IMR-90 (cell line): ENCODE measurements at regions not wholly inside any gene's neighbourhood (a gene's known extent, or its start where the extent isn't known, plus 50 kb on each side); places are given as distances from the start of the nearest gene placed in this dataset.

Experiments
- ATAC-seq: fragments of 200-7000 bp; cut with Tn5 transposase; 2 replicates; pipeline ENCODE4 v1.9.1; 2020; ENCODE audit warnings: low read depth, mild to moderate bottlenecking, moderate library complexity
- BruUV-seq: library from RNA; stranded (reverse); fragments of 400-500 nt; replicated peaks from 2 replicates; lab custom pipeline; 2021; lab: Mats Ljungman, UMichigan
- CTCF ChIA-PET: fragments of 300-600 bp; formaldehyde crosslinking; extraction: SDS; loops from one replicate; lab custom pipeline; 2021; ENCODE audit warnings: antibody characterized with exemption; lab: Yijun Ruan, JAX
- POLR2A ChIA-PET: fragments of 300-600 bp; sonication (Branson Sonifier 250); formaldehyde crosslinking; loops from one replicate; lab custom pipeline; 2022; ENCODE audit warnings: antibody characterized with exemption; ENCODE audit not compliant: unreplicated experiment; lab: Charles Lee
- DNase-seq: peaks from one replicate; pipeline ENCODE4 v3.0.0; 2013
- H2AFZ ChIP-seq: replicated peaks from 2 replicates; pipeline ENCODE3; 2013; ENCODE audit warnings: low read length, mild to moderate bottlenecking; ENCODE audit not compliant: poor library complexity
- H2AK5ac ChIP-seq: 2 replicates; pipeline ENCODE4 v1.6.1; 2013; ENCODE audit warnings: low read depth, low read length, inconsistent platforms
- H2AK9ac ChIP-seq: replicated peaks from 2 replicates; pipeline ENCODE3; 2013; ENCODE audit warnings: mild to moderate bottlenecking, low read depth, low read length, moderate library complexity; ENCODE audit not compliant: poor library complexity
- H2BK120ac ChIP-seq: 2 replicates; pipeline ENCODE4 v1.6.1; 2013; ENCODE audit warnings: low read depth, low read length, inconsistent platforms
- H2BK15ac ChIP-seq: 3 replicates; pipeline ENCODE4 v1.6.1; 2013; ENCODE audit warnings: low read depth, low read length, inconsistent platforms
- H2BK20ac ChIP-seq: 2 replicates; pipeline ENCODE4 v1.6.1; 2013; ENCODE audit warnings: low read depth, mild to moderate bottlenecking, inconsistent platforms, low read length, moderate library complexity
- H2BK5ac ChIP-seq: 2 replicates; pipeline ENCODE4 v1.6.1; 2013; ENCODE audit warnings: mild to moderate bottlenecking, low read depth, low read length, inconsistent platforms; ENCODE audit not compliant: poor library complexity, severe bottlenecking
- H3K14ac ChIP-seq: replicated peaks from 2 replicates; pipeline ENCODE4 v1.6.1; 2013; ENCODE audit warnings: low read depth, low read length, inconsistent platforms
- H3K18ac ChIP-seq: 2 replicates; pipeline ENCODE4 v1.6.1; 2013; ENCODE audit warnings: low read depth, low read length, control low read depth
- H3K23ac ChIP-seq: 2 replicates; pipeline ENCODE4 v1.6.1; 2013; ENCODE audit warnings: low read depth, low read length, inconsistent platforms
- H3K27ac ChIP-seq: 2 replicates; pipeline ENCODE4 v1.5.1; 2013; ENCODE audit warnings: mild to moderate bottlenecking, control low read depth, low read length; ENCODE audit not compliant: insufficient read depth
- H3K27me3 ChIP-seq: 2 replicates; pipeline ENCODE4 v1.6.1; 2013; ENCODE audit warnings: low read length; ENCODE audit not compliant: control insufficient read depth, insufficient read depth
- H3K36me3 ChIP-seq: 2 replicates; pipeline ENCODE4 v1.6.1; 2013; ENCODE audit warnings: low read length, mixed read lengths; ENCODE audit not compliant: control insufficient read depth, insufficient read depth
- H3K4ac ChIP-seq: 2 replicates; pipeline ENCODE4 v1.6.1; 2013; ENCODE audit warnings: low read depth, low read length, inconsistent platforms
- H3K4me1 ChIP-seq: 2 replicates; pipeline ENCODE4 v1.6.1; 2013; ENCODE audit warnings: low read length, mixed read lengths; ENCODE audit not compliant: control insufficient read depth, insufficient read depth
- H3K4me2 ChIP-seq: 2 replicates; pipeline ENCODE4 v1.6.1; 2013; ENCODE audit warnings: low read depth, mild to moderate bottlenecking, control low read depth, low read length, moderate library complexity
- H3K4me3 ChIP-seq: 2 replicates; pipeline ENCODE4 v1.5.1; 2013; ENCODE audit warnings: low read depth, mild to moderate bottlenecking, control low read depth, low read length, moderate library complexity; ENCODE audit not compliant: insufficient read depth
- H3K56ac ChIP-seq: 2 replicates; pipeline ENCODE4 v1.6.1; 2013; ENCODE audit warnings: low read length, inconsistent platforms; ENCODE audit not compliant: insufficient read depth; ENCODE audit errors: extremely low read depth
- H3K79me1 ChIP-seq, 2 experiments: 2 replicates each; pipeline ENCODE4 v1.6.1; 2013; ENCODE audit warnings: low read length in 2 of 2, inconsistent platforms in 1 of 2, low read depth in 1 of 2
- H3K9ac ChIP-seq: 2 replicates; pipeline ENCODE4 v1.6.1; 2013; ENCODE audit warnings: low read depth, low read length, control low read depth
- H3K9me1 ChIP-seq: 2 replicates; pipeline ENCODE4 v1.6.1; 2013; ENCODE audit warnings: low read length, inconsistent platforms; ENCODE audit not compliant: insufficient read depth
- H3K9me3 ChIP-seq: 2 replicates; pipeline ENCODE4 v1.6.1; 2013; ENCODE audit warnings: low read length; ENCODE audit not compliant: control insufficient read depth, insufficient read depth
- H4K20me1 ChIP-seq: 2 replicates; pipeline ENCODE4 v1.6.1; 2013; ENCODE audit warnings: low read length, inconsistent platforms; ENCODE audit not compliant: insufficient read depth
- H4K5ac ChIP-seq: 2 replicates; pipeline ENCODE4 v1.6.1; 2013; ENCODE audit warnings: mild to moderate bottlenecking, low read depth, low read length, control low read depth
- H4K8ac ChIP-seq, 2 experiments: 2 replicates each; pipeline ENCODE4 v1.6.1; 2013; ENCODE audit warnings: low read depth in 2 of 2, low read length in 2 of 2, control low read depth in 1 of 2, inconsistent platforms in 1 of 2
- H4K91ac ChIP-seq: 2 replicates; pipeline ENCODE4 v1.6.1; 2013; ENCODE audit warnings: low read depth, low read length, inconsistent platforms; ENCODE audit not compliant: insufficient read depth
- BHLHE40 ChIP-seq: fragments of 150-350 bp; IDR thresholded peaks from 2 replicates; pipeline ENCODE4 v1.6.1; 2016; ENCODE audit warnings: mild to moderate bottlenecking, low read depth, low read length
- CEBPB ChIP-seq: IDR thresholded peaks from 2 replicates; pipeline ENCODE4 v1.6.1; 2012; ENCODE audit warnings: low read depth, low read length, improper control_type of control experiment
- CHD1 ChIP-seq: IDR thresholded peaks from 2 replicates; pipeline ENCODE4 v1.6.1; 2012; ENCODE audit warnings: low read depth, low read length, improper control_type of control experiment
- CTCF ChIP-seq: conservative IDR thresholded peaks from 2 replicates; pipeline ENCODE4 v1.5.1; 2012; ENCODE audit warnings: mild to moderate bottlenecking, low read depth, low read length, improper control_type of control experiment
- ELK1 ChIP-seq: fragments of 150-350 bp; IDR thresholded peaks from 2 replicates; pipeline ENCODE4 v1.6.1; 2016; ENCODE audit warnings: low read depth, mild to moderate bottlenecking, low read length, moderate library complexity, borderline replicate concordance
- FOS ChIP-seq: fragments of 150-350 bp; IDR thresholded peaks from 2 replicates; pipeline ENCODE4 v1.6.1; 2016; ENCODE audit warnings: low read depth, low read length
- MAFK ChIP-seq: IDR thresholded peaks from 2 replicates; pipeline ENCODE4 v1.6.1; 2012; ENCODE audit warnings: low read depth, low read length, improper control_type of control experiment
- MAZ ChIP-seq: IDR thresholded peaks from 2 replicates; pipeline ENCODE4 v1.6.1; 2012; ENCODE audit warnings: low read depth, mild to moderate bottlenecking, low read length, improper control_type of control experiment, moderate library complexity, borderline replicate concordance
- MXI1 ChIP-seq: IDR thresholded peaks from 2 replicates; pipeline ENCODE4 v1.6.1; 2012; ENCODE audit warnings: low read depth, mild to moderate bottlenecking, low read length, moderate library complexity, borderline replicate concordance
- NFE2L2 ChIP-seq: fragments of 150-350 bp; IDR thresholded peaks from 2 replicates; pipeline ENCODE4 v1.6.1; 2016; ENCODE audit warnings: low read depth, mild to moderate bottlenecking, low read length
- POLR2A ChIP-seq: IDR thresholded peaks from 2 replicates; pipeline ENCODE4 v1.6.1; 2012; ENCODE audit warnings: mild to moderate bottlenecking, low read depth, low read length
- RAD21 ChIP-seq: IDR thresholded peaks from 2 replicates; pipeline ENCODE4 v1.6.1; 2012; ENCODE audit warnings: low read length, improper control_type of control experiment
- RCOR1 ChIP-seq: IDR thresholded peaks from 2 replicates; pipeline ENCODE4 v1.6.1; 2012; ENCODE audit warnings: mild to moderate bottlenecking, low read length, improper control_type of control experiment; ENCODE audit not compliant: insufficient replicate concordance
- RFX5 ChIP-seq: IDR thresholded peaks from 2 replicates; pipeline ENCODE4 v1.8.0; 2012; ENCODE audit warnings: low read depth, mild to moderate bottlenecking, low read length, moderate library complexity
- SMC3 ChIP-seq: fragments of 150-350 bp; IDR thresholded peaks from 2 replicates; pipeline ENCODE4 v1.6.1; 2016; ENCODE audit warnings: low read depth, mild to moderate bottlenecking, antibody characterized with exemption, low read length, moderate library complexity
- USF2 ChIP-seq: fragments of 150-350 bp; IDR thresholded peaks from 2 replicates; pipeline ENCODE4 v1.6.1; 2017; ENCODE audit warnings: mild to moderate bottlenecking, antibody characterized with exemption, low read length, low read depth
- WGBS, 2 experiments: methylation state at CpG; one replicate each; pipeline versions ENCODE4 v1.1.5 to v1.1.7; 2013; ENCODE audit warnings: missing lambda C conversion rate in 2 of 2; ENCODE audit not compliant: insufficient read length in 1 of 2; ENCODE audit errors: extremely low coverage in 2 of 2; 5-methylcytosine and 5-hydroxymethylcytosine counted together
- dilution Hi-C: fragments of 300-500 bp; cut with HindIII; formaldehyde crosslinking; loops from one replicate; pipeline ENCODE4 v1.14.3; 2018; ENCODE audit warnings: low sequenced_read_pairs; ENCODE audit not compliant: unreplicated experiment
- in situ Hi-C: fragments of 300-500 bp; cut with MboI; formaldehyde crosslinking; loops from 3 replicates; pipeline ENCODE4 v1.14.3; 2019; ENCODE audit warnings: low sequenced_read_pairs, inconsistent platforms, mixed read lengths
- intact Hi-C: fragments of 100-400 bp; cut with micrococcal nuclease; formaldehyde crosslinking; loops from 2 replicates; pipeline ENCODE4 v1.10.0; 2022

GRCh38 chr4:104726002-104726401 lies 231.3 kb upstream of the CXXC4 start:
- Histone ChIP-seq H2AFZ (no peak overlapping the region), H3K36me3 (no peaks in the 10 kb centered on the region), H2BK5ac (no peak overlapping the region), H2BK20ac (no peak overlapping the region), H3K79me1 (no peaks in the 10 kb centered on the region), H2BK15ac (no peak overlapping the region), H4K20me1 (no peaks in the 10 kb centered on the region), H4K5ac (no peak overlapping the region), H2AK5ac (no peak overlapping the region), H3K23ac (no peak overlapping the region), H3K9ac (no peak overlapping the region), H3K14ac (no peak overlapping the region), H2BK120ac (no peak overlapping the region), H3K27ac (no peak overlapping the region), H3K9me1 (no peaks in the 10 kb centered on the region), H3K4me2 (no peak overlapping the region), H3K9me3 (no peaks in the 10 kb centered on the region; the same call in 1 of the 2 replicates), H3K4ac (no peak overlapping the region), H3K4me1 (no peaks in the 10 kb centered on the region), H2AK9ac (no peak overlapping the region), H3K27me3 (no peaks in the 10 kb centered on the region), H3K4me3 (no peak overlapping the region), H4K8ac (no peak overlapping the region), H3K18ac (no peak overlapping the region), H4K91ac (no peak overlapping the region), H3K56ac (no peak overlapping the region)
- ChIA-PET CTCF (no interaction called here), POLR2A (no interaction called here)
- DNase-seq = no peak
- in situ Hi-C loops (no loop called here), dilution Hi-C loops (no loop called here), intact Hi-C loops (no loop called here)
- ATAC-seq = no peak
- TF ChIP-seq MXI1 (no peak), ELK1 (no peak), USF2 (no peak), POLR2A (no peak), BHLHE40 (no peak), CHD1 (no peak), RFX5 (no peak), MAFK (no peak), RAD21 (no peak), FOS (no peak), RCOR1 (no peak), NFE2L2 (no peak), CEBPB (no peak), MAZ (no peak), SMC3 (no peak), CTCF (no peak)
- BruUV-seq = no TSS peak
- no CpG with 5 or more reads among the region's 5 CpGs for WGBS, 2 experiments
